GM12878 (cell line): ENCODE measurements at regions not wholly inside any gene's neighbourhood (a gene's known extent, or its start where the extent isn't known, plus 50 kb on each side); places are given as distances from the start of the nearest gene placed in this dataset.

Source experiments
- ATAC-seq: fragments of 200-7000 bp; cut with Tn5 transposase; 3 replicates; pipeline ENCODE4 v1.9.1; 2020; ENCODE audit warnings: mild to moderate bottlenecking, moderate library complexity
- BruUV-seq: library from RNA; stranded (reverse); fragments of 400-500 nt; replicated peaks from 2 replicates; lab custom pipeline; 2021; lab: Mats Ljungman, UMichigan
- CTCF ChIA-PET: fragments of 300-600 bp; sonication (Branson Sonifier 250); formaldehyde crosslinking; extraction: SDS; loops from one replicate; lab custom pipeline; 2021; ENCODE audit warnings: inconsistent platforms; lab: Yijun Ruan, JAX
- POLR2A ChIA-PET: fragments of 350-600 bp; formaldehyde crosslinking; extraction: SDS; loops from one replicate; lab custom pipeline; 2021; ENCODE audit warnings: inconsistent platforms; lab: Charles Lee
- RAD21 ChIA-PET: fragments of 300-600 bp; sonication (Branson Sonifier 250); formaldehyde crosslinking; loops from one replicate; lab custom pipeline; 2023; ENCODE audit warnings: antibody characterized with exemption; ENCODE audit not compliant: unreplicated experiment; lab: Charles Lee
- SMC1A ChIA-PET: fragments of 300-600 bp; sonication (Branson Sonifier 250); formaldehyde crosslinking; loops from one replicate; lab custom pipeline; 2023; ENCODE audit not compliant: unreplicated experiment, uncharacterized antibody; lab: Charles Lee
- DNase-seq: peaks from one replicate; pipeline ENCODE4 v3.0.0-alpha.2; 2011; ENCODE audit warnings: low read depth, low spot score
- FAIRE-seq: peaks from 3 replicates; lab custom pipeline; 2011; peaks lifted over from hg19 to GRCh38; lab: Jason Lieb, UNC
- H2AFZ ChIP-seq: 2 replicates; pipeline ENCODE4 v1.6.0; 2011; ENCODE audit warnings: low read depth, low read length, control low read depth; ENCODE audit not compliant: control insufficient read depth
- H3K27ac ChIP-seq: 2 replicates; pipeline ENCODE4 v1.5.1; 2011; ENCODE audit warnings: control low read depth; ENCODE audit not compliant: control insufficient read depth, insufficient read depth
- H3K27me3 ChIP-seq, 2 experiments: replicated peaks in 1 of 2; 2 replicates each; pipeline versions ENCODE4 v1.6.0 to v1.6.1; 2011; ENCODE audit warnings: low read length in 1 of 2; ENCODE audit not compliant: control insufficient read depth in 2 of 2, insufficient read depth in 2 of 2
- H3K36me3 ChIP-seq, 2 experiments: 2 replicates each; pipeline ENCODE4 v1.5.1; 2011; ENCODE audit warnings: low read length in 1 of 2; ENCODE audit not compliant: control insufficient read depth in 2 of 2, insufficient read depth in 2 of 2
- H3K4me1 ChIP-seq: 2 replicates; pipeline ENCODE4 v1.6.1; 2011; ENCODE audit warnings: mild to moderate bottlenecking, low read length, moderate library complexity, mixed read lengths; ENCODE audit not compliant: control insufficient read depth, insufficient read depth
- H3K4me2 ChIP-seq: 2 replicates; pipeline ENCODE4 v1.6.0; 2011; ENCODE audit warnings: control low read depth; ENCODE audit not compliant: control insufficient read depth, insufficient read depth
- H3K4me3 ChIP-seq: fragments of 200-600 bp; sonication (generic); 2 replicates; pipeline ENCODE4 v1.5.1; 2016
- H3K79me2 ChIP-seq: 2 replicates; pipeline ENCODE4 v1.6.0; 2011; ENCODE audit warnings: low read length; ENCODE audit not compliant: control insufficient read depth, insufficient read depth
- H3K9ac ChIP-seq: 2 replicates; pipeline ENCODE4 v1.8.0; 2011; ENCODE audit warnings: low read length, control low read depth, mixed read lengths; ENCODE audit not compliant: control insufficient read depth, insufficient read depth
- H3K9me3 ChIP-seq: replicated peaks from 3 replicates; pipeline ENCODE4 v1.5.1; 2011; ENCODE audit warnings: mild to moderate bottlenecking, low read length; ENCODE audit not compliant: control insufficient read depth, insufficient read depth
- H4K20me1 ChIP-seq: 2 replicates; pipeline ENCODE4 v1.6.0; 2011; ENCODE audit not compliant: control insufficient read depth, insufficient read depth
- BMI1 ChIP-seq: fragments of 450-650 bp; IDR thresholded peaks from 2 replicates; pipeline ENCODE4 v1.6.1; 2016; ENCODE audit warnings: mild to moderate bottlenecking, moderate library complexity, borderline replicate concordance
- CBX3 ChIP-seq: fragments of 200-600 bp; sonication (generic); IDR thresholded peaks from 2 replicates; pipeline ENCODE4 v1.6.1; 2016; ENCODE audit warnings: low read depth, borderline replicate concordance
- CREB1 ChIP-seq: IDR thresholded peaks from 2 replicates; pipeline ENCODE4 v1.6.1; 2012; ENCODE audit warnings: low read depth, mild to moderate bottlenecking, inconsistent platforms
- ETV6 ChIP-seq, 2 experiments: fragments of 450-650 bp in 1 of 2; IDR thresholded peaks in 1 of 2; conservative IDR thresholded peaks in 1 of 2; 2 replicates each; pipeline ENCODE4 v1.6.1; 2014; ENCODE audit warnings: antibody characterized with exemption in 1 of 2, borderline replicate concordance in 1 of 2, low read depth in 1 of 2, mild to moderate bottlenecking in 1 of 2, moderate library complexity in 1 of 2
- HDAC2 ChIP-seq: fragments of 200-600 bp; sonication (generic); IDR thresholded peaks from 2 replicates; pipeline ENCODE4 v1.6.1; 2017
- KAT2A ChIP-seq: conservative IDR thresholded peaks from 2 replicates; pipeline ENCODE4 v1.6.1; 2011; ENCODE audit warnings: low read depth, low read length; ENCODE audit not compliant: control insufficient read depth
- MEF2A ChIP-seq: IDR thresholded peaks from 2 replicates; pipeline ENCODE4 v1.6.1; 2011; ENCODE audit warnings: low read depth, mild to moderate bottlenecking, low read length, moderate library complexity; ENCODE audit not compliant: insufficient read depth
- NFYA ChIP-seq: IDR thresholded peaks from 2 replicates; pipeline ENCODE4 v1.6.1; 2011; ENCODE audit warnings: low read depth, mild to moderate bottlenecking, low read length, improper control_type of control experiment, borderline replicate concordance
- NR2F1 ChIP-seq: fragments of 450-650 bp; conservative IDR thresholded peaks from 2 replicates; pipeline ENCODE4 v1.6.1; 2017; ENCODE audit warnings: mild to moderate bottlenecking
- PKNOX1 ChIP-seq: fragments of 450-650 bp; IDR thresholded peaks from 2 replicates; pipeline ENCODE4 v1.6.1; 2016; ENCODE audit warnings: mild to moderate bottlenecking
- RCOR1 ChIP-seq: conservative IDR thresholded peaks from 2 replicates; pipeline ENCODE4 v1.6.1; 2012; ENCODE audit warnings: low read depth, low read length, improper control_type of control experiment
- SPI1 ChIP-seq: IDR thresholded peaks from 2 replicates; pipeline ENCODE4 v1.6.1; 2011; ENCODE audit warnings: low read depth, mild to moderate bottlenecking, low read length, moderate library complexity, borderline replicate concordance; ENCODE audit not compliant: insufficient read depth
- SREBF1 ChIP-seq: IDR thresholded peaks from 2 replicates; pipeline ENCODE4 v1.6.1; 2012; ENCODE audit warnings: mild to moderate bottlenecking, low read length
- SRF ChIP-seq, 2 experiments: IDR thresholded peaks; 2 replicates each; pipeline ENCODE4 v1.6.1; 2011; ENCODE audit warnings: low read depth in 2 of 2, low read length in 2 of 2, mild to moderate bottlenecking in 1 of 2, moderate library complexity in 1 of 2
- TCF12 ChIP-seq: IDR thresholded peaks from 2 replicates; pipeline ENCODE4 v1.6.1; 2011; ENCODE audit warnings: low read depth, mild to moderate bottlenecking, low read length
- ZNF207 ChIP-seq: fragments of 450-650 bp; IDR thresholded peaks from 2 replicates; pipeline ENCODE4 v1.6.1; 2014; ENCODE audit warnings: antibody characterized with exemption, mild to moderate bottlenecking, borderline replicate concordance
- WGBS: methylation state at CpG from one replicate; pipeline ENCODE4 v1.1.6; 2016; ENCODE audit warnings: low lambda C conversion rate; ENCODE audit not compliant: insufficient replicate concordance, insufficient coverage; ENCODE audit errors: missing lambda C conversion rate; 5-methylcytosine and 5-hydroxymethylcytosine counted together
- in situ Hi-C: fragments of 300-500 bp; cut with MboI; formaldehyde crosslinking; loops from 9 replicates; pipeline ENCODE4 v1.14.3; 2018; ENCODE audit warnings: mixed read lengths
- intact Hi-C: fragments of 100-400 bp; cut with micrococcal nuclease; formaldehyde crosslinking; loops from one replicate; pipeline ENCODE4 v1.14.2; 2022; ENCODE audit not compliant: unreplicated experiment
- TF ChIP-seq, protein P1 (sequence below): fragments of 450-650 bp; IDR thresholded peaks from 2 replicates; pipeline ENCODE4 v1.6.1; 2017; ENCODE audit warnings: low read depth, mild to moderate bottlenecking, moderate library complexity
- TF ChIP-seq, protein P2 (sequence below): fragments of 450-650 bp; IDR thresholded peaks from 2 replicates; pipeline ENCODE4 v1.6.1; 2017; ENCODE audit warnings: mild to moderate bottlenecking, moderate library complexity

DNA sequence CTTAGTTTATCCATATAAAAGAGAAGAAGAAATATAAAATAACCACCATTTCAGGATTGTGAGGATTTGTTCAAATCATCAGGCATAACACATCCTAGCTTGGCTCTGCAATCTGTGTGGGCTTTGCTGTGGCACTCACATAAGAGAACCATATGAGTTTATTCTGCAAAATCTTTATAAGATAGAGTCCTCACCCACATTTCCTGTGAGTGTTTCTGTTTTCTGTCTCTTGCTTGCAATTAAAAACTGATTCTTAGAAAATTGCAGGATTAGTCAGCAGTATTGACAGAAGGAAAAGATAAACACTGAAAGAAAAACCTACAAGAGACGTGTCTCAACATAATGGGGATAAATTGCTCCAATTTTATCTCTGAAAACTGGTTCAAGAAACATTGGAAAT, 258.5 kb downstream of the RND3 start:
- Histone ChIP-seq H3K79me2 (no peaks in the 10 kb centered on the region), H3K27me3 (no peaks in the 10 kb centered on the region), H3K36me3 (no peaks in the 10 kb centered on the region), H3K9ac (no peak overlapping the region), H3K27ac (no peak overlapping the region), H3K4me1 (no peaks in the 10 kb centered on the region), H3K9me3 (no peaks in the 10 kb centered on the region), H4K20me1 (no peaks in the 10 kb centered on the region), H3K4me2 (no peak overlapping the region), H2AFZ (no peak overlapping the region), H3K4me3 (no peak overlapping the region)
- ChIA-PET RAD21 (no interaction called here), SMC1A (no interaction called here), POLR2A (no interaction called here), CTCF (no interaction called here)
- WGBS, result 0% methylated on average over 1 of the region's 1 CpG
- TF ChIP-seq BMI1 (no peak), SREBF1 (no peak), ZNF207 (no peak), MEF2A (no peak), CREB1 (no peak), CBX3 (no peak), SRF (IDR thresholded peaks at IDR 0.05; ENCODE audit: low read depth in 2 of 2, low read length in 2 of 2) (no peak), SPI1 (no peak), HDAC2 (no peak), PKNOX1 (no peak), RCOR1 (no peak), ETV6 (conservative IDR thresholded peaks at IDR 0.05 in 1 of 2, IDR thresholded peaks at IDR 0.05 in 1 of 2; ENCODE audit: borderline replicate concordance in 1 of 2, low read depth in 1 of 2) (no peak), KAT2A (no peak), NR2F1 (no peak), NFYA (no peak), TCF12 (no peak)
- TF ChIP-seq, protein P1, sequence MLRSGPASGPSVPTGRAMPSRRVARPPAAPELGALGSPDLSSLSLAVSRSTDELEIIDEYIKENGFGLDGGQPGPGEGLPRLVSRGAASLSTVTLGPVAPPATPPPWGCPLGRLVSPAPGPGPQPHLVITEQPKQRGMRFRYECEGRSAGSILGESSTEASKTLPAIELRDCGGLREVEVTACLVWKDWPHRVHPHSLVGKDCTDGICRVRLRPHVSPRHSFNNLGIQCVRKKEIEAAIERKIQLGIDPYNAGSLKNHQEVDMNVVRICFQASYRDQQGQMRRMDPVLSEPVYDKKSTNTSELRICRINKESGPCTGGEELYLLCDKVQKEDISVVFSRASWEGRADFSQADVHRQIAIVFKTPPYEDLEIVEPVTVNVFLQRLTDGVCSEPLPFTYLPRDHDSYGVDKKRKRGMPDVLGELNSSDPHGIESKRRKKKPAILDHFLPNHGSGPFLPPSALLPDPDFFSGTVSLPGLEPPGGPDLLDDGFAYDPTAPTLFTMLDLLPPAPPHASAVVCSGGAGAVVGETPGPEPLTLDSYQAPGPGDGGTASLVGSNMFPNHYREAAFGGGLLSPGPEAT, result no peak
- TF ChIP-seq, protein P2, sequence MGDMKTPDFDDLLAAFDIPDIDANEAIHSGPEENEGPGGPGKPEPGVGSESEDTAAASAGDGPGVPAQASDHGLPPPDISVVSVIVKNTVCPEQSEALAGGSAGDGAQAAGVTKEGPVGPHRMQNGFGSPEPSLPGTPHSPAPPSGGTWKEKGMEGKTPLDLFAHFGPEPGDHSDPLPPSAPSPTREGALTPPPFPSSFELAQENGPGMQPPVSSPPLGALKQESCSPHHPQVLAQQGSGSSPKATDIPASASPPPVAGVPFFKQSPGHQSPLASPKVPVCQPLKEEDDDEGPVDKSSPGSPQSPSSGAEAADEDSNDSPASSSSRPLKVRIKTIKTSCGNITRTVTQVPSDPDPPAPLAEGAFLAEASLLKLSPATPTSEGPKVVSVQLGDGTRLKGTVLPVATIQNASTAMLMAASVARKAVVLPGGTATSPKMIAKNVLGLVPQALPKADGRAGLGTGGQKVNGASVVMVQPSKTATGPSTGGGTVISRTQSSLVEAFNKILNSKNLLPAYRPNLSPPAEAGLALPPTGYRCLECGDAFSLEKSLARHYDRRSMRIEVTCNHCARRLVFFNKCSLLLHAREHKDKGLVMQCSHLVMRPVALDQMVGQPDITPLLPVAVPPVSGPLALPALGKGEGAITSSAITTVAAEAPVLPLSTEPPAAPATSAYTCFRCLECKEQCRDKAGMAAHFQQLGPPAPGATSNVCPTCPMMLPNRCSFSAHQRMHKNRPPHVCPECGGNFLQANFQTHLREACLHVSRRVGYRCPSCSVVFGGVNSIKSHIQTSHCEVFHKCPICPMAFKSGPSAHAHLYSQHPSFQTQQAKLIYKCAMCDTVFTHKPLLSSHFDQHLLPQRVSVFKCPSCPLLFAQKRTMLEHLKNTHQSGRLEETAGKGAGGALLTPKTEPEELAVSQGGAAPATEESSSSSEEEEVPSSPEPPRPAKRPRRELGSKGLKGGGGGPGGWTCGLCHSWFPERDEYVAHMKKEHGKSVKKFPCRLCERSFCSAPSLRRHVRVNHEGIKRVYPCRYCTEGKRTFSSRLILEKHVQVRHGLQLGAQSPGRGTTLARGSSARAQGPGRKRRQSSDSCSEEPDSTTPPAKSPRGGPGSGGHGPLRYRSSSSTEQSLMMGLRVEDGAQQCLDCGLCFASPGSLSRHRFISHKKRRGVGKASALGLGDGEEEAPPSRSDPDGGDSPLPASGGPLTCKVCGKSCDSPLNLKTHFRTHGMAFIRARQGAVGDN, result no peak
- FAIRE-seq (no peak), DNase-seq (no peak), ATAC-seq (no peak)
- in situ Hi-C loops, result no loop called here
- intact Hi-C loops, result no loop called here
- BruUV-seq, result no TSS peak
